Mammary epithelial cell (primary cell): ENCODE measurements at regions not wholly inside any gene's neighbourhood (a gene's known extent, or its start where the extent isn't known, plus 50 kb on each side); places are given as distances from the start of the nearest gene placed in this dataset.

Source experiments
- EZH2 ChIP-seq: IDR thresholded peaks from 2 replicates; pipeline ENCODE4 v1.6.1; 2012; ENCODE audit warnings: low read length, inconsistent platforms, borderline replicate concordance
- TF ChIP-seq, protein P1 (sequence below), 2 donors: IDR thresholded peaks in 1 of 2; conservative IDR thresholded peaks in 1 of 2; 2 replicates each; pipeline ENCODE4 v1.5.1; 2011 to 2012; ENCODE audit warnings: inconsistent platforms in 2 of 2, low read length in 2 of 2, mild to moderate bottlenecking in 2 of 2, control low read depth in 1 of 2, low read depth in 1 of 2; ENCODE audit not compliant: insufficient read depth in 1 of 2; ENCODE audit errors: extremely low read depth in 1 of 2

DNA sequence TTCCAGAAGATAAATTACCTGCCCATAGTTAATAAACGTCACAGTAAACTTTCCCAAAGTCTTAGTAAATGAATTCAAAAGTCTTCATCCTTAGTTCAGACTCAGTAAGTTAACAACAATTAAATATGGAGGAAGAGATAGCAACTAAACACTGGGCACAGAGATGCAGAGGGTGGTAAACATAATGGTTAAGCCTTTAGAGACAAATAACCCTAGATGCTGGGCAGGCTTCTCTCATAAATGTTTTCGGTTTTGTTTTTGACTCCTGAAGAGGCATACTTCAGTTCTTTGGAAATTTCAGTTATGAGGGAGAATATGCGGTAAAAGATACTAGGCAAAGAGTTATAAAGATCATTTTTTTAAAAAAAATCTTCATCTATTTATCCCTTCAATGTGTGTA, 369.8 kb downstream of the FRK start:
- no peak for TF ChIP-seq EZH2
- TF ChIP-seq, protein P1, sequence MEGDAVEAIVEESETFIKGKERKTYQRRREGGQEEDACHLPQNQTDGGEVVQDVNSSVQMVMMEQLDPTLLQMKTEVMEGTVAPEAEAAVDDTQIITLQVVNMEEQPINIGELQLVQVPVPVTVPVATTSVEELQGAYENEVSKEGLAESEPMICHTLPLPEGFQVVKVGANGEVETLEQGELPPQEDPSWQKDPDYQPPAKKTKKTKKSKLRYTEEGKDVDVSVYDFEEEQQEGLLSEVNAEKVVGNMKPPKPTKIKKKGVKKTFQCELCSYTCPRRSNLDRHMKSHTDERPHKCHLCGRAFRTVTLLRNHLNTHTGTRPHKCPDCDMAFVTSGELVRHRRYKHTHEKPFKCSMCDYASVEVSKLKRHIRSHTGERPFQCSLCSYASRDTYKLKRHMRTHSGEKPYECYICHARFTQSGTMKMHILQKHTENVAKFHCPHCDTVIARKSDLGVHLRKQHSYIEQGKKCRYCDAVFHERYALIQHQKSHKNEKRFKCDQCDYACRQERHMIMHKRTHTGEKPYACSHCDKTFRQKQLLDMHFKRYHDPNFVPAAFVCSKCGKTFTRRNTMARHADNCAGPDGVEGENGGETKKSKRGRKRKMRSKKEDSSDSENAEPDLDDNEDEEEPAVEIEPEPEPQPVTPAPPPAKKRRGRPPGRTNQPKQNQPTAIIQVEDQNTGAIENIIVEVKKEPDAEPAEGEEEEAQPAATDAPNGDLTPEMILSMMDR (conservative IDR thresholded peaks at IDR 0.05 in 1 of 2, IDR thresholded peaks at IDR 0.05 in 1 of 2; ENCODE audit: extremely low read depth in 1 of 2, insufficient read depth in 1 of 2, low read depth in 1 of 2, low read length in 2 of 2), result no peak
